Thymus (tissue), 11 donors: ENCODE measurements at regions not wholly inside any gene's neighbourhood (a gene's known extent, or its start where the extent isn't known, plus 50 kb on each side); places are given as distances from the start of the nearest gene placed in this dataset.

Experiments used
- DNase-seq, 9 donors: peaks; one replicate each; pipeline ENCODE4 v3.0.0-alpha.2; 2013; ENCODE audit warnings: low spot score in 9 of 9, low read depth in 6 of 9, missing footprints in 1 of 9
- H3K27ac ChIP-seq, 2 donors: one replicate each; pipeline ENCODE4 v1.5.1; 2013; ENCODE audit warnings: control low read depth in 1 of 2, low read depth in 1 of 2, low read length in 1 of 2, mild to moderate bottlenecking in 1 of 2, moderate library complexity in 1 of 2
- H3K27me3 ChIP-seq, 2 donors: one replicate each; pipeline ENCODE4 v1.5.1; 2013; ENCODE audit warnings: low read length in 1 of 2; ENCODE audit not compliant: control insufficient read depth in 2 of 2, insufficient read depth in 1 of 2
- H3K36me3 ChIP-seq, 2 donors: one replicate each; pipeline ENCODE4 v1.5.1; 2013; ENCODE audit warnings: low read length in 1 of 2, mild to moderate bottlenecking in 1 of 2, moderate library complexity in 1 of 2; ENCODE audit not compliant: control insufficient read depth in 2 of 2, insufficient read depth in 2 of 2
- H3K4me1 ChIP-seq, 2 donors: one replicate each; pipeline ENCODE4 v1.5.1; 2013; ENCODE audit warnings: low read length in 2 of 2; ENCODE audit not compliant: control insufficient read depth in 2 of 2, insufficient read depth in 2 of 2
- H3K4me3 ChIP-seq, 2 donors: one replicate each; pipeline ENCODE4 v1.5.1; 2013; ENCODE audit warnings: low read length in 2 of 2, control low read depth in 1 of 2, mild to moderate bottlenecking in 1 of 2
- H3K9me3 ChIP-seq, 2 donors: one replicate each; pipeline ENCODE4 v1.5.1; 2013; ENCODE audit warnings: low read length in 1 of 2, mild to moderate bottlenecking in 1 of 2; ENCODE audit not compliant: control insufficient read depth in 2 of 2, insufficient read depth in 1 of 2
- WGBS: extraction: QIAGEN DNeasy Blood & Tissue Kit; methylation state at CpG from one replicate; pipeline ENCODE4 v1.1.7; 2013; 5-methylcytosine and 5-hydroxymethylcytosine counted together
- donor health status: healthy.

GRCh38 chr10:33066558-33067236 lies 108.7 kb upstream of the ITGB1 start:
- WGBS, result 82% methylated on average over 9 of the region's 9 CpGs
- Histone ChIP-seq H3K27me3 (no peaks in the 10 kb centered on the region), H3K36me3 (no peaks in the 10 kb centered on the region), H3K9me3 (no peaks in the 10 kb centered on the region), H3K4me1 (no peaks in the 10 kb centered on the region), H3K27ac (no peak overlapping the region), H3K4me3 (no peak overlapping the region)
- no peak for DNase-seq

DNA sequence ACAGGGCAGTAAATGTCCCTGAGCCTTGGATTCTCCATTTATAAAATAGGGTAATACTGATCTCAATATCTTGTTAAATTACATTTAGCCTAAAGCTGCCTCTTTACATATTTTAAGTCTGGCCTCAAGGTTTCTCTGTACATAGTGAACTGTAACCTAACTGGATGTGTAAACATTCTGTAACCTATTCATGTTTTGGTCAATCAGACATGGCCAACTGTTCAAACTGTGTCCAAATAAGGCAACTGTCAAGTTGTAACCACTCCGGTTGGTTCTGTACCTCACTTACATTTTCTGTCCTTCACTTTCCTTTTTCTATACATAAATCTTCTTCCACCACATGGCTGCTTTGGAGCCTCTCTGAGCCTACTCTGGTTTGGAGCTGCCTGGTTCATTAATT lies 107.1 kb upstream of the ITGB1 start:
- WGBS, result 94% methylated on average over 1 of the region's 1 CpG
- Histone ChIP-seq H3K9me3 (no peaks in the 10 kb centered on the region), H3K4me1 (no peaks in the 10 kb centered on the region), H3K36me3 (no peaks in the 10 kb centered on the region), H3K27ac (no peak overlapping the region), H3K4me3 (no peak overlapping the region), H3K27me3 (no peaks in the 10 kb centered on the region)
- no peak for DNase-seq

GRCh38 chr10:33064706-33065105 lies 106.7 kb upstream of the ITGB1 start:
- Histone ChIP-seq H3K4me3 (no peak overlapping the region), H3K36me3 (no peaks in the 10 kb centered on the region), H3K9me3 (no peaks in the 10 kb centered on the region), H3K4me1 (no peaks in the 10 kb centered on the region), H3K27ac (no peak overlapping the region), H3K27me3 (no peaks in the 10 kb centered on the region)
- no peak for DNase-seq
- 96% methylated on average over 1 of the region's 1 CpG for WGBS

DNA sequence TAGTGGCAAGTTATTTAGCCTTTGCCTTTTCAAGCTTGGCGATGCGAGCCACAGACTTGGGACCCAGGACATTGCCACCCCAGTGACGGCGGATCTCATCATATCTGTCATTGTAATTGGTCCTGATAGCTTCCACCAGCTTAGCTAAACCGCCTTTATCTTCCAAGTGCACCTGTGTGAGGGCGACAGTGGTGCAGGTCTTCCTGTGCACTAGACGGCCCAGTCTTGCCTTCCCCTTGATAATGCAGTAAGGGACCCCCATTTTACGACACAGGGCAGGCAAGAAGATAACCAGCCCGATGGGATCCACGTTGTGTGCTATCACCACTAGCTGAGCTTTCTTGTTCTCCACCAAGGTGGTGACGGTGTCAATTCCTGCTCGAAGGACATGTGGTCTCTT lies 99.6 kb upstream of the ITGB1 start:
- no peaks in the 10 kb centered on the region for H3K36me3 ChIP-seq
- 94% methylated on average over 12 of the region's 12 CpGs for WGBS

DNA sequence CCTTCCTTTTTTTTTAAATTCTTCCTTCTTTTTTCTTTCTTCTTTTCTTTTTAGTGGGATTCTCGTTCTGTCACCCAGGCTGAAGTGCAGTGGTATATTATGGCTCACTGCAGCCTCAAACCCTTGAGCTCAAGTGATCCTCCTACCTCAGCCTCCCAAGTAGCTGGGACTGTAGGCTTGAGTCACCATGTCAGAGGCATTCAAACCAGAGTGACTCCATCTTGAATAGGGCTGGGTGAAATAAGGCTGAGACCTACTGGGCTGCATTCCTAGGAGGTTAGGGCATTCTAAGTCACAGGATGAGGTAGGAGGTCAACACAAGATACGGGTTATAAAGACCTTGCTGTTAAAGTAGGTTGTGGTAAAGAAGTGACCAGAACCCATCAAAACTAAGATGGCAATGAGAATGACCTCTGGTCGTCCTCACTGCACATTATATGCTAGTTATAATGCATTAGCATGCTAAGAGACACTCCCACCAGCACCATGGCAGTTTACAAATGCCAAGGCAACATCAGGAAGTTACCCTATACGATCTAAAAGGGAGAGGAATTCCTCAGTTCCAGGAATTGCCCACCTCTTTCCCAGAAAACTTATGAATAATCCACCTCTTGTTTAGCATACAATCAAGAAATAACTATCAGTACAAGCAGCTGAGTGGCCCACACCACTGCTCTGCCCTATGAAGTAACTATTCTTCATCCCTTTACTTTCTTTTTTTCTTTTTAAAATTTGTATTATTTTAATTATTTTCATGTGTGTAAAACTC lies 99.0 kb upstream of the ITGB1 start:
- Histone ChIP-seq H3K27me3 (no peaks in the 10 kb centered on the region), H3K27ac (no peak overlapping the region), H3K4me1 (no peaks in the 10 kb centered on the region), H3K36me3 (no peaks in the 10 kb centered on the region), H3K9me3 (no peaks in the 10 kb centered on the region), H3K4me3 (no peak overlapping the region)
- DNase-seq, result no peak
- 86% methylated on average over 4 of the region's 4 CpGs for WGBS

More for the DNA sequence above, 99.6 kb upstream of the ITGB1 start:
- no peak for DNase-seq
- Histone ChIP-seq H3K4me1 (no peaks in the 10 kb centered on the region), H3K27ac (no peak overlapping the region), H3K4me3 (no peak overlapping the region), H3K9me3 (no peaks in the 10 kb centered on the region), H3K27me3 (no peaks in the 10 kb centered on the region)

GRCh38 chr10:33055625-33056024 lies 97.6 kb upstream of the ITGB1 start:
- no peak for DNase-seq
- Histone ChIP-seq H3K36me3 (no peaks in the 10 kb centered on the region), H3K27me3 (no peaks in the 10 kb centered on the region), H3K4me1 (no peaks in the 10 kb centered on the region), H3K27ac (no peak overlapping the region), H3K9me3 (no peaks in the 10 kb centered on the region), H3K4me3 (no peak overlapping the region)

DNA sequence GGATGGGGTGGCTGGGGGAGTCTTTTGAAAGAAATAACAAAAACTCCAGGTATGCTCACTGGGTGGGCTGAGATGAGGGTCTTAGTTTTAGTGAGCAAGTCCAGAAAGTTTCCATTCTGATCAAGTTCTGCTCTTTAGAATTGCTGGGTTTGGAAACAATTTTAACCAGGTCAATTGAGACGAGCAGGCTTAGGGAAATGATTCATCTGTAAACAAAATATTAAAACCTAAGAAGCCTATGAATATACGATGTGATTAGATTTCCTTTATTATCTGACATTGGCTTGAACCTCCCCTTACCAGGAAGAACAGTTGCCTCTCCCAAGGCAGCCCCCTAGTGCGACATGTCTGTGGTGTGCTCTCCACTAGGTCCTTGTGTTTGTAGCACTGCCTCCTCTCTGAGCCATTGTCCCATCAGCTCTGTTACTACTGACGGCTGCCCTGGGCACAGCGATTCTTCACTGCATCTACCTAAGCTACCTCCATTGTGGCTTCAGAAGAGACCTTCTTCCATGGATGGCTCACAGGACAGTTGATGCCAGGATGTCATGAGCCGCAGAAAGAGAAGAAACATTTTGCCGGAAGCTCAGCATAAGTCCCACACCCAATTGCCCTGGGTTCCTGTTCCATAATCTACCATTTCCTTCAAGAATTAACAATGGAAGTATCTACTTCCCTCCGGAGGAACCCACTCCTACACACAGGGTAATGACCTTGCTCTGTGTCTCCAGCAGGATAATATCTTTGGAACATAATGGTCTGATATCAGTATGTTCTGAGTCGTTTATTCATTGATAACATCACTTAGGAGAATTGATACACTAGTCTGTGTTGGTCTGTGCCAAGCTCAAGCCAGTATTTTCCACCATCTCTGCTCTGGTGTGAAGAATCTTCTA lies 95.1 kb upstream of the ITGB1 start:
- H3K4me1 ChIP-seq, result no peaks in the 10 kb centered on the region
- H3K36me3 ChIP-seq, result no peaks in the 10 kb centered on the region
- H3K27ac ChIP-seq, result no peak overlapping the region
- H3K4me3 ChIP-seq, result no peak overlapping the region
- H3K9me3 ChIP-seq, result no peaks in the 10 kb centered on the region
- WGBS, result 93% methylated on average over 9 of the region's 9 CpGs
- H3K27me3 ChIP-seq, result no peaks in the 10 kb centered on the region
- no peak for DNase-seq

DNA sequence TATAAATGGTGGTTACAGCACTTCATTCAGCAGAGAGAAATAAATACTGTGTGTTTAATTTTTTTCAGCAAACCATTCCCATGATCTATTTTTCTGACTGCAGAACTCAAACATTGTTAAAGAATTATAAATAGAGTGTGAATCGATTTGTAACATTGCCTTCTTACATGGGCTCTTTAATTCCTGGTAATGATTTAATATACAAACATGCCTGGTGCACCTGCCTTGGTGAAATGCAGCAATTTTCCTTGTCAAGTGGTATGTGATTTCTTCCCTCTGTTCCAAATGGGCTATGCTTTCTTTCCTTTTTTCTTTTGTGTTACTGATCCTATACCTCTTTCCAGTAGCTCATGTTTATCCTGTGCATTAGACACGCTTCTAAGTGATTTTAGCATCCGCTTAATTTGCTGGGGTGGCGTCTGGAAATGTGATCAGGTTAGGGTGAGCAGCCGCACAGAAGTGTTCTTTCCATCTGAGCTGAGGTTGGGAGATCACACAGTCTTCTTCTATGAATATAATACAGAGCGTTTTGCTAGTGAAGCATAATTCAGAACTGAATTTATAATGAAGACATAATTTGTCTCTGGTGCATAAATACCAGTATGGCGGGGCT lies 94.3 kb upstream of the ITGB1 start:
- WGBS, result 93% methylated on average over 7 of the region's 7 CpGs

More for the DNA sequence above, 94.3 kb upstream of the ITGB1 start:
- H3K9me3 ChIP-seq, result no peaks in the 10 kb centered on the region
- no peaks in the 10 kb centered on the region for H3K36me3 ChIP-seq
- no peak for DNase-seq
- no peak overlapping the region for H3K4me3 ChIP-seq
- no peaks in the 10 kb centered on the region for H3K27me3 ChIP-seq
- no peak overlapping the region for H3K27ac ChIP-seq
- no peaks in the 10 kb centered on the region for H3K4me1 ChIP-seq
